ENCODE measurements at regions not wholly inside any gene's neighbourhood (a gene's known extent, or its start where the extent isn't known, plus 50 kb on each side); places are given as distances from the start of the nearest gene placed in this dataset.

- peaks cover 15% of the 10 kb centered on the region for H3K27me3 Mint-ChIP-seq (ENCODE audit: low read depth)
- no peak overlapping the region for H3K4me3 Mint-ChIP-seq
- H3K27ac Mint-ChIP-seq = no peak overlapping the region
- DNase-seq (no peak), ATAC-seq (no peak)
- H3K36me3 Mint-ChIP-seq (ENCODE audit: low read depth) = no peaks in the 10 kb centered on the region
- ChIA-PET CTCF (no interaction called here), POLR2A (no interaction called here)
- H3K9me3 Mint-ChIP-seq (ENCODE audit: insufficient read depth) = no peaks in the 10 kb centered on the region
- H3K4me1 Mint-ChIP-seq (ENCODE audit: low read depth) = no peaks in the 10 kb centered on the region
Observed at GRCh38 chr18:41899535-41899934, 55.5 kb upstream of the PIK3C3 start.

- Mint-ChIP-seq H3K9me3 (ENCODE audit: insufficient read depth) (no peaks in the 10 kb centered on the region), H3K36me3 (ENCODE audit: low read depth) (no peaks in the 10 kb centered on the region), H3K27me3 (ENCODE audit: low read depth) (peaks cover 7% of the 10 kb centered on the region), H3K4me3 (no peak overlapping the region), H3K27ac (no peak overlapping the region), H3K4me1 (ENCODE audit: low read depth) (no peaks in the 10 kb centered on the region)
- ChIA-PET POLR2A (no interaction called here), CTCF (interaction anchor here (1.4 kb wide), 1 partner anchor 11 kb away, joined by 3 read pairs; no protein-coding TSS in a partner anchor)
- DNase-seq (no peak), ATAC-seq (no peak)
Observed at GRCh38 chr18:41893432-41893831, 61.6 kb upstream of the PIK3C3 start.

DNA sequence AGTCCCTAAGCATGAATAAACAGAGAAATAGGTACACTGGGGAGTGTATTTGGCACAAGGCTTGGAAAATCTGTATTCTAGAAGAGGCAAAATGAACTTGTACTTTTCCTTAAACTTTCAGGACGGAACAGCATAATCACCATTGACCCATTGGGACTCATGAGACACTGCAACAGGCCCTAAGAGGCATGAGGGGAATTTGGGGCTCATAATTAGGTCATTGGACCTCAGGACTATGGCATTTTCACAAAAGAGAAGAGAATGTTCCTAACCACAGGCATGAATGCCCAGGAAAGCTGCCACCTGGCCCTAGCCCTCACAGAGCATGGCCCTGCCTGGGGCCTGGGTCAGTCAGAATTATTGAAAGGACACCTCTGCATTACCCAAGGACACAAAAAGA is 67.9 kb upstream of the PIK3C3 start:
- POLR2A ChIA-PET = no interaction called here
- H3K36me3 Mint-ChIP-seq (ENCODE audit: low read depth) = no peaks in the 10 kb centered on the region
- CTCF ChIA-PET = no interaction called here
- no peak overlapping the region for H3K4me3 Mint-ChIP-seq
- DNase-seq (no peak), ATAC-seq (no peak)
- no peaks in the 10 kb centered on the region for H3K4me1 Mint-ChIP-seq (ENCODE audit: low read depth)
- H3K27ac Mint-ChIP-seq = no peak overlapping the region
- H3K9me3 Mint-ChIP-seq (ENCODE audit: insufficient read depth) = no peaks in the 10 kb centered on the region
- peaks cover 2% of the 10 kb centered on the region for H3K27me3 Mint-ChIP-seq (ENCODE audit: low read depth)

DNA sequence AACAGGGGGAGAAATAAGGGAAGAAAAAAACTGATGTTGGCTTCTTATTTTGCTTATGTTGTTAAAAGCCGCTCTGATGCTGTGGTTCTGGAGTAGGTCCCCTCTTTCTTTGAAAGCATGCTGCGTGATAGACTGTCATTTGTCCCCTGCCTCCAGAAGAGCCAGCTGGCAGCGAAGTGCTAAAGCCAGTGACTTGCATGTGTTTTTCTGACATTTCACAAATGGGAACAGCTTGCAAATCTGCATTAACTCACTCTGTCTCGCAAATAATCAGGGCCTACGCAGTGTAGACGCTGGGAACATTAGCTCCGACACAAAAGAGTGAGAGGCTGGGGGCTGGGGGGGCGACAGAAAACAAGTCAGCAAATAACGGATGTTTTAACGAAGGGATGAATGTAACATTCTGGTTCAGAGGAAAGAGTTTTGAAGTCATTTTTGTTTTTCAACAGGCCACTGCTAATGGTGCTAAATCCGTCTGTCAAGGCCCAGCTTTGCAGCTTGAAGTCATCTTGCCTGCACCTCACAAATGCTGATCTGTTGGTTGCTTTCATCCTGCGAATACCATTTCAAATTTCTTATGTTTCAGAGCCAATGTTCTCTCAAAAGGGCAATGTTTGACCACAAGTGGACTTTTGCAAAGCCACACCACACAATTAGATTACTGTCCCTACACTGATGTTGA is 68.8 kb upstream of the PIK3C3 start:
- CTCF ChIA-PET = no interaction called here
- ATAC-seq (no peak), DNase-seq (no peak)
- Mint-ChIP-seq H3K4me3 (no peak overlapping the region), H3K27ac (no peak overlapping the region), H3K9me3 (ENCODE audit: insufficient read depth) (no peaks in the 10 kb centered on the region), H3K27me3 (ENCODE audit: low read depth) (peaks cover 2% of the 10 kb centered on the region), H3K4me1 (ENCODE audit: low read depth) (no peaks in the 10 kb centered on the region), H3K36me3 (ENCODE audit: low read depth) (no peaks in the 10 kb centered on the region)
- POLR2A ChIA-PET = no interaction called here

DNA sequence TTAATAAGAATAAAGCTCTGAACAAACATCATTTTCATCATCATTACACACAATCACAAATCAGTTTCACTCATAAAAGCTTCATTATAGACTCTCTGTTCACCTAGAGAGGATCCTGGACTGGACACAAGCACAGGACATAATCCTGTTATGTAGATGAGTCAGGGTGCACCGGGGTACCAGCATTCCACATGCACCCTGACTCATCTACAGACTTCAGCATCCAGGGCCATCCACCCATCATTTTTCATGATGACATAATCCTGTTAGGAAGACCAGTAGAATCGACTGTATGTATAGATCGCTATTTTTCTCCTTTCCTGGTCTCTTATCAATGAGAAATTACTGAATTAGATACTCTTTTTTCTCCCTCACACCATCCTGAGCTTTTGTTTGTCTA is 73.7 kb upstream of the PIK3C3 start:
- no peaks in the 10 kb centered on the region for H3K27me3 Mint-ChIP-seq (ENCODE audit: low read depth)
- H3K4me1 Mint-ChIP-seq (ENCODE audit: low read depth) = no peaks in the 10 kb centered on the region
- CTCF ChIA-PET = no interaction called here
- no peaks in the 10 kb centered on the region for H3K9me3 Mint-ChIP-seq (ENCODE audit: insufficient read depth)
- DNase-seq = no peak
- no peaks in the 10 kb centered on the region for H3K36me3 Mint-ChIP-seq (ENCODE audit: low read depth)
- no peak overlapping the region for H3K27ac Mint-ChIP-seq
- H3K4me3 Mint-ChIP-seq = no peak overlapping the region
- no peak for ATAC-seq
- POLR2A ChIA-PET = no interaction called here

- CTCF ChIA-PET = no interaction called here
- POLR2A ChIA-PET = no interaction called here
- no peak for DNase-seq
- H3K27me3 Mint-ChIP-seq (ENCODE audit: low read depth) = no peaks in the 10 kb centered on the region
- H3K27ac Mint-ChIP-seq = no peak overlapping the region
- ATAC-seq = no peak
- no peaks in the 10 kb centered on the region for H3K36me3 Mint-ChIP-seq (ENCODE audit: low read depth)
- no peaks in the 10 kb centered on the region for H3K9me3 Mint-ChIP-seq (ENCODE audit: insufficient read depth)
- H3K4me1 Mint-ChIP-seq (ENCODE audit: low read depth) = no peaks in the 10 kb centered on the region
- no peak overlapping the region for H3K4me3 Mint-ChIP-seq
Observed at GRCh38 chr18:41879256-41879655, 75.8 kb upstream of the PIK3C3 start.

- CTCF ChIA-PET = no interaction called here
Observed at GRCh38 chr18:41875094-41875780, 79.8 kb upstream of the PIK3C3 start.

DNA sequence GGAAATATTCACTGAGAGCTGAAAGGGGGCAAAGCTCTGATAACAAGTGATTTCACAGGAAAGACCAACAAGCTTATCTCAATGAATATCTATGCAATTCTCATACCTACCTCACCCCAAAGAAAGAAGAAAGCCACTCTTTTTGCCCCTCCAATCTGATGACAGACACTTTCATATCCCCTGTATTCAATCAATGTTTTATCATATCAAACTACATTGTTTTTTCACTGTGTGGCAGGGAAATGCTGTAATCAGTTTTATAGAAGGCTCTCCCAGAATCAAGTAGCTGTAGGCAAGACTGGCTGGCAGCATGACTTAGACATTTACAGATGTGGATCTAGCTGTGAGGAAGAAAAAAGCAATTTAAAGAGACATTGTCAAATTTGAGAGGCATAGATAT is 81.3 kb upstream of the PIK3C3 start:
- ChIA-PET POLR2A (no interaction called here), CTCF (no interaction called here)
- H3K9me3 Mint-ChIP-seq (ENCODE audit: insufficient read depth) = no peaks in the 10 kb centered on the region
- no peak for ATAC-seq
- H3K27ac Mint-ChIP-seq = no peak overlapping the region
- no peak overlapping the region for H3K4me3 Mint-ChIP-seq
- no peaks in the 10 kb centered on the region for H3K4me1 Mint-ChIP-seq (ENCODE audit: low read depth)
- H3K36me3 Mint-ChIP-seq (ENCODE audit: low read depth) = no peaks in the 10 kb centered on the region
- H3K27me3 Mint-ChIP-seq (ENCODE audit: low read depth) = no peaks in the 10 kb centered on the region
- no peak for DNase-seq

More at GRCh38 chr18:41875094-41875780, 79.8 kb upstream of the PIK3C3 start:
- Mint-ChIP-seq H3K36me3 (ENCODE audit: low read depth) (no peaks in the 10 kb centered on the region), H3K9me3 (ENCODE audit: insufficient read depth) (no peaks in the 10 kb centered on the region), H3K4me1 (ENCODE audit: low read depth) (no peaks in the 10 kb centered on the region), H3K4me3 (no peak overlapping the region), H3K27me3 (ENCODE audit: low read depth) (no peaks in the 10 kb centered on the region), H3K27ac (no peak overlapping the region)
- no peak for ATAC-seq
- POLR2A ChIA-PET = no interaction called here
- DNase-seq = no peak

DNA sequence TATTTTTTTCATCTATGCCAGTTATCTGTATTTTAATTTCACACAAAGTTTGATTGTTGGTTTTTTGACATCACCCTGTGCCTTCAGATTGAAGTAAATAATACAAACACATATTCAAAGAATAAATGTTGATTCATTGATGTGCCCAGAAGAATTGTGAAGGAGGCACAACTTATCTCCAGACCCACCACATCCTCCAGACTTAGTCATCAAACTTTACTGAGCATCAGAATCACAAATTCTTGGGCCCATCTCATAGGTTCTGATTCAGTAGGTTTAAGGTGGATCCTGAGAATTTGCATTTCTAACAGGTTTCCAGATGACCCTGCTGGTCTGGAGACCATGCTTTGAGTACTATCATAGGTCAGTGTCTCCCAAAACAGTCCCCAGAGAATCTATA is 82.8 kb upstream of the PIK3C3 start:
- Mint-ChIP-seq H3K27ac (no peak overlapping the region), H3K4me1 (ENCODE audit: low read depth) (no peaks in the 10 kb centered on the region), H3K9me3 (ENCODE audit: insufficient read depth) (no peaks in the 10 kb centered on the region), H3K36me3 (ENCODE audit: low read depth) (no peaks in the 10 kb centered on the region), H3K4me3 (no peak overlapping the region), H3K27me3 (ENCODE audit: low read depth) (no peaks in the 10 kb centered on the region)
- ATAC-seq = no peak
- ChIA-PET CTCF (no interaction called here), POLR2A (no interaction called here)
- DNase-seq = no peak

DNA sequence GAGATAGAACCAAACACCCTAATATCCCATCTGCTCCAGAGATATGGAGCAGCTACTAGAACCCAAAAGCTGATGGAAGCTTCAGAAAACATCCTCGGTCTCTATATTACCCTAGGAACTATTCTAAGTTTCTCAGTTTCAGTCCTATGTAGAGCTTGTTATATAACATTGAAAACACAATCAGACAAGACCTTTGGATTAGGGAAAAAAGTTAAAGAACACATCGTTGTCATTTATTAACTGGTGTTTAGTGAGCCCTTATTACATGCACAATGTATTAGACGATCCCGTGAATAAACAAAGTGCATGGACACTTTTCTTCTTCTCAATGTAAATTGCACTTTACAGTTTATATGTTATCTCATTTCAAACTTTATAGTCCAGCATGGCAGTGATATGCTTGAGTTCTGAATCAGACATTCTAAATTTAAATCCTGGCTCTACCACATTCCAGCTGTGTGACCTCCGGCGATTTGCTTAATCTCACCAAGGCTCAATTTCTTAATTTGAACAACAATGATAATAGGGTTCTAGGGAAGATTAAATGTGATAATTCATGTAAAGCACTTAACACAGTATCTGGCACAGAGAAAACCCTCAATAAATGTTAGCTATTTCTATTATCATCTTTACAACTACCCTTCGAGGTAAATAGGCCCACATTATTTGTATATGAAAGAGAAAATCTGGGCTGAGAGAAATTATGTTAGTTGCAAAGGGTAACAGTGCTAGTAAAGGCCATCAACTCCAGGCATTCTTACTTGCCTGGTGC is 83.6 kb upstream of the PIK3C3 start:
- ATAC-seq (no peak), DNase-seq (no peak)
- ChIA-PET CTCF (no interaction called here), POLR2A (no interaction called here)
- no peaks in the 10 kb centered on the region for H3K27me3 Mint-ChIP-seq (ENCODE audit: low read depth)
- no peak overlapping the region for H3K4me3 Mint-ChIP-seq
- H3K9me3 Mint-ChIP-seq (ENCODE audit: insufficient read depth) = no peaks in the 10 kb centered on the region
- H3K27ac Mint-ChIP-seq = no peak overlapping the region
- H3K4me1 Mint-ChIP-seq (ENCODE audit: low read depth) = no peaks in the 10 kb centered on the region
- H3K36me3 Mint-ChIP-seq (ENCODE audit: low read depth) = no peaks in the 10 kb centered on the region

DNA sequence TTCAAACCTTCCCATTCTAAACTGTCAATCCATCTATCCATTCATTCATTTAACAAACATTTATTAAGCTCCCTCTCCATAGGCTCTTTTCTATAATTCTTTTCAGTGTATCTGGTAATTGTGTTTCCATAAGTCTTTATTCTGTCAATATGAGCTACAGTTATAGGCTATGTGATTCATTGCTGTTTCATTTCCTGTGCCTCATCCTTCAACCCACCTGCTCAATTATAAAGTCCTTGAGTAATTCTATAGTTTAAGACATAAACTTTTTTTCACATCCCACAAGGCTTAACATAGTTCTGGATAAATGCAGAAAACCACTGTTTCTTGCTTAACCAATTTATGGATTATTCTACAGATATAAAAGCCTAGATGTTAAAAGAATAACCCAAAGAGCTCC is 84.2 kb upstream of the PIK3C3 start:
- Mint-ChIP-seq H3K4me3 (no peak overlapping the region), H3K4me1 (ENCODE audit: low read depth) (no peaks in the 10 kb centered on the region), H3K9me3 (ENCODE audit: insufficient read depth) (no peaks in the 10 kb centered on the region), H3K27ac (no peak overlapping the region), H3K27me3 (ENCODE audit: low read depth) (no peaks in the 10 kb centered on the region), H3K36me3 (ENCODE audit: low read depth) (no peaks in the 10 kb centered on the region)
- ChIA-PET POLR2A (no interaction called here), CTCF (no interaction called here)
- no peak for ATAC-seq
- DNase-seq = no peak

DNA sequence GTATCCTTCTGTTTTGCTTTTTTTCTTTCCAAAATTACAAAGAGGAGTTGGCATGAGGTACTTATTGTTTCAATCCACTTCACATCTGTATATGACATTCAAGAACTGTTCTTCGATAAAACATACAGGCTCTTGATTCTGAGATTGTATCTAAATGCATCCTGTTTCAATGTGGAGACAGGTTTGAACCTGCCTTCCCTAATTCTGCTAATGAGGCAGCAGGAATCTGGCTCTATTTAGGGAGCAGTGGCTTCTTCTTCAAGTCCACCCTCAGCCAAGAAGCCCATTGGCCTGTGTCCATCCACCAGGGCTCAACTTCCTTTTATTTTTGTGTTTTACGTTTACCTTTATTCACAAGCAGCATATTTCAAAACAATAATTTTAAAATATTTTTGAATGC is 84.8 kb upstream of the PIK3C3 start:
- no peaks in the 10 kb centered on the region for H3K27me3 Mint-ChIP-seq (ENCODE audit: low read depth)
- ChIA-PET CTCF (no interaction called here), POLR2A (no interaction called here)
- no peaks in the 10 kb centered on the region for H3K4me1 Mint-ChIP-seq (ENCODE audit: low read depth)
- H3K27ac Mint-ChIP-seq = no peak overlapping the region
- H3K9me3 Mint-ChIP-seq (ENCODE audit: insufficient read depth) = no peaks in the 10 kb centered on the region
- H3K4me3 Mint-ChIP-seq = no peak overlapping the region
- ATAC-seq (no peak), DNase-seq (no peak)
- no peaks in the 10 kb centered on the region for H3K36me3 Mint-ChIP-seq (ENCODE audit: low read depth)
